GM21825 (cell line): ENCODE measurements at regions not wholly inside any gene's neighbourhood (a gene's known extent, or its start where the extent isn't known, plus 50 kb on each side); places are given as distances from the start of the nearest gene placed in this dataset.

Experiments used
- ATAC-seq: cut with Tn5 transposase; IDR thresholded peaks from one replicate; pipeline ENCODE4 v1.9.1; 2021; ENCODE audit warnings: mild to moderate bottlenecking, moderate library complexity; ENCODE audit not compliant: unreplicated experiment

GRCh38 chr20:53750827-53751619, 157.4 kb upstream of the ZNF217 start:
- ATAC-seq = peak; percentile 72

GRCh38 chr20:53749499-53749898, 155.9 kb upstream of the ZNF217 start:
- ATAC-seq = no peak

- no peak for ATAC-seq
These were observed 155.3 kb upstream of the ZNF217 start for GRCh38 chr20:53748821-53749421.

GRCh38 chr20:53748176-53748575, 154.5 kb upstream of the ZNF217 start:
- no peak for ATAC-seq

GRCh38 chr20:53743607-53744260, 150.1 kb upstream of the ZNF217 start:
- ATAC-seq = no peak

GRCh38 chr20:53742685-53743081, 149.0 kb upstream of the ZNF217 start:
- ATAC-seq = no peak

GRCh38 chr20:53741726-53742028, 148.0 kb upstream of the ZNF217 start:
- no peak for ATAC-seq

- ATAC-seq = peak; percentile 42
These were observed 146.5 kb upstream of the ZNF217 start for GRCh38 chr20:53739799-53740785.

GRCh38 chr20:53738945-53739798, 145.5 kb upstream of the ZNF217 start:
- ATAC-seq = no peak

- ATAC-seq = no peak
These were observed 144.7 kb upstream of the ZNF217 start for GRCh38 chr20:53738039-53738944.

GRCh38 chr20:53737396-53738038, 143.9 kb upstream of the ZNF217 start:
- no peak for ATAC-seq

GRCh38 chr20:53736757-53737395, 143.2 kb upstream of the ZNF217 start:
- no peak for ATAC-seq

- no peak for ATAC-seq
These were observed 142.6 kb upstream of the ZNF217 start for GRCh38 chr20:53736122-53736756.

GRCh38 chr20:53735536-53736050, 142.0 kb upstream of the ZNF217 start:
- ATAC-seq = no peak

GRCh38 chr20:53734006-53734688, 140.5 kb upstream of the ZNF217 start:
- ATAC-seq = no peak

- ATAC-seq = no peak
These were observed 138.0 kb upstream of the ZNF217 start for GRCh38 chr20:53731595-53731994.

GRCh38 chr20:53728359-53728758, 134.7 kb upstream of the ZNF217 start:
- ATAC-seq = no peak
